Esophagus squamous epithelium (tissue), 5 donors: ENCODE measurements at regions not wholly inside any gene's neighbourhood (a gene's known extent, or its start where the extent isn't known, plus 50 kb on each side); places are given as distances from the start of the nearest gene placed in this dataset.

ENCODE experiments used
- DNase-seq: peaks from one replicate; lab custom pipeline; 2025; lab: John Stamatoyannopoulos, UW
- H3K27ac ChIP-seq, 4 donors: fragments of 200-600 bp; sonication (generic); one replicate each; pipeline ENCODE4 v1.5.1; 2016 to 2019; ENCODE audit warnings: mild to moderate bottlenecking in 1 of 4
- H3K27me3 ChIP-seq, 4 donors: fragments of 200-600 bp; sonication (generic); 1 replicate in 3 of 4; 2 replicates in 1 of 4; pipeline versions ENCODE4 v1.5.1 to v1.6.0; 2017 to 2021; ENCODE audit warnings: antibody characterized with exemption in 1 of 4
- H3K36me3 ChIP-seq, 3 donors: fragments of 200-600 bp; sonication (generic); one replicate each; pipeline ENCODE4 v1.5.1; 2016 to 2019
- H3K4me1 ChIP-seq, 3 donors: fragments of 200-600 bp; sonication (generic); one replicate each; pipeline ENCODE4 v1.5.1; 2017 to 2019
- H3K4me3 ChIP-seq, 4 donors: fragments of 200-600 bp; sonication (generic); 1 replicate in 3 of 4; 2 replicates in 1 of 4; pipeline ENCODE4 v1.5.1; 2016 to 2019; ENCODE audit warnings: mild to moderate bottlenecking in 2 of 4, moderate library complexity in 1 of 4
- H3K9me3 ChIP-seq, 3 donors: fragments of 200-600 bp; sonication (generic); one replicate each; pipeline ENCODE4 v1.5.1; 2016 to 2019
- CTCF ChIP-seq, 6 experiments: fragments of 450-650 bp in 4 of 6; fragments of 200-600 bp in 2 of 6; sonication (generic) in 2 of 6; IDR thresholded peaks; one replicate each; pipeline ENCODE4 v1.5.1; 2016 to 2019; ENCODE audit warnings: antibody characterized with exemption in 6 of 6, mild to moderate bottlenecking in 4 of 6, moderate library complexity in 4 of 6
- POLR2A ChIP-seq, 4 donors: fragments of 450-650 bp; IDR thresholded peaks; one replicate each; pipeline ENCODE4 v1.6.1; 2017; ENCODE audit warnings: antibody characterized with exemption in 4 of 4, mild to moderate bottlenecking in 4 of 4, moderate library complexity in 3 of 4
- WGBS, 2 donors: methylation state at CpG; one replicate each; pipeline ENCODE4 v1.1.5; 2018; 5-methylcytosine and 5-hydroxymethylcytosine counted together
- intact Hi-C: fragments of 100-400 bp; cut with DNase I; formaldehyde crosslinking; loops from one replicate; pipeline ENCODE4 v1.15.0; 2022
- donor health status: DM: yes; HTN: yes; CAD: no.

GRCh38 chr5:2556375-2556966 is 195.0 kb downstream of the IRX2 start:
- peaks cover 0 to 13% (median 0%) of the 10 kb centered on the region in 3 donors for H3K9me3 ChIP-seq
- intact Hi-C loops = no loop called here
- no peak for TF ChIP-seq CTCF (IDR thresholded peaks at IDR 0.05)
- no peak for TF ChIP-seq POLR2A (IDR thresholded peaks at IDR 0.05)
- 84 to 89% methylated on average over 8 to 10 of the region's 10 CpGs for WGBS, 2 donors
- H3K27me3 ChIP-seq = no peaks in the 10 kb centered on the region
- no peak for DNase-seq
- no peak overlapping the region for H3K27ac ChIP-seq
- no peaks in the 10 kb centered on the region for H3K4me1 ChIP-seq
- no peak overlapping the region for H3K4me3 ChIP-seq
- no peaks in the 10 kb centered on the region for H3K36me3 ChIP-seq

- no peak for DNase-seq
- H3K9me3 ChIP-seq = peaks cover 0 to 13% (median 0%) of the 10 kb centered on the region in 3 donors
- H3K27ac ChIP-seq = no peak overlapping the region
- WGBS, 2 donors = 66 to 72% methylated on average over 2 of the region's 2 CpGs
- H3K4me1 ChIP-seq = no peaks in the 10 kb centered on the region
- H3K4me3 ChIP-seq = no peak overlapping the region
- H3K36me3 ChIP-seq = no peaks in the 10 kb centered on the region
- intact Hi-C loops = no loop called here
- no peaks in the 10 kb centered on the region for H3K27me3 ChIP-seq
- TF ChIP-seq CTCF (IDR thresholded peaks at IDR 0.05) (no peak), POLR2A (IDR thresholded peaks at IDR 0.05) (no peak)
Observed at GRCh38 chr5:2553611-2554010, 197.9 kb downstream of the IRX2 start.

- no peak overlapping the region for H3K4me3 ChIP-seq
- DNase-seq = no peak
- H3K4me1 ChIP-seq = no peaks in the 10 kb centered on the region
- TF ChIP-seq POLR2A (IDR thresholded peaks at IDR 0.05) (no peak), CTCF (IDR thresholded peaks at IDR 0.05) (no peak)
- intact Hi-C loops = no loop called here
- H3K27me3 ChIP-seq = no peaks in the 10 kb centered on the region
- 18 to 21% methylated on average over 5 of the region's 5 CpGs for WGBS, 2 donors
- H3K36me3 ChIP-seq = no peaks in the 10 kb centered on the region
- H3K9me3 ChIP-seq = peaks cover 0 to 13% (median 0%) of the 10 kb centered on the region in 3 donors
- no peak overlapping the region for H3K27ac ChIP-seq
Observed at GRCh38 chr5:2550509-2550908, 201.0 kb downstream of the IRX2 start.

- DNase-seq = no peak
- TF ChIP-seq POLR2A (IDR thresholded peaks at IDR 0.05) = no peak
- TF ChIP-seq CTCF (IDR thresholded peaks at IDR 0.05) = no peak
- H3K27me3 ChIP-seq = no peaks in the 10 kb centered on the region
- H3K36me3 ChIP-seq = no peaks in the 10 kb centered on the region
- H3K4me1 ChIP-seq = no peaks in the 10 kb centered on the region
- no peak overlapping the region for H3K4me3 ChIP-seq
- intact Hi-C loops = no loop called here
- H3K9me3 ChIP-seq = peaks cover 0 to 13% (median 0%) of the 10 kb centered on the region in 3 donors
- WGBS, 2 donors = 57 to 79% methylated on average over 5 to 7 of the region's 7 CpGs
- H3K27ac ChIP-seq = no peak overlapping the region
Observed at GRCh38 chr5:2549900-2550299, 201.6 kb downstream of the IRX2 start.

- intact Hi-C loops = no loop called here
- peaks cover 0 to 8% (median 0%) of the 10 kb centered on the region in 3 donors for H3K9me3 ChIP-seq
- no peak for DNase-seq
- no peak overlapping the region for H3K27ac ChIP-seq
- H3K36me3 ChIP-seq = no peaks in the 10 kb centered on the region
- no peak overlapping the region for H3K4me3 ChIP-seq
- no peaks in the 10 kb centered on the region for H3K4me1 ChIP-seq
- WGBS, 2 donors = 90 to 100% methylated on average over 1 to 4 of the region's 10 CpGs
- H3K27me3 ChIP-seq = no peaks in the 10 kb centered on the region
- TF ChIP-seq CTCF (IDR thresholded peaks at IDR 0.05) = no peak
- no peak for TF ChIP-seq POLR2A (IDR thresholded peaks at IDR 0.05)
Observed at GRCh38 chr5:2549354-2549753, 202.1 kb downstream of the IRX2 start.
